Loucy (cell line): ENCODE measurements at regions not wholly inside any gene's neighbourhood (a gene's known extent, or its start where the extent isn't known, plus 50 kb on each side); places are given as distances from the start of the nearest gene placed in this dataset.

Experiments used
- H2AFZ ChIP-seq: fragments of 200-600 bp; sonication (generic); 2 replicates; pipeline ENCODE4 v1.6.0; 2016; ENCODE audit warnings: antibody characterized with exemption, mild to moderate bottlenecking, low read length, moderate library complexity
- H3F3A ChIP-seq: fragments of 200-600 bp; 2 replicates; pipeline ENCODE4 v1.6.0; 2016; ENCODE audit warnings: antibody characterized with exemption, low read depth, mild to moderate bottlenecking
- H3K27me3 ChIP-seq: fragments of 200-600 bp; sonication (generic); 2 replicates; pipeline ENCODE4 v1.6.1; 2014; ENCODE audit warnings: low read length, mild to moderate bottlenecking; ENCODE audit not compliant: insufficient read depth, poor library complexity, severe bottlenecking
- H3K36me3 ChIP-seq: fragments of 200-600 bp; sonication (generic); 2 replicates; pipeline ENCODE4 v1.6.1; 2016; ENCODE audit warnings: low read length; ENCODE audit not compliant: insufficient read depth
- H3K4me1 ChIP-seq: fragments of 200-600 bp; sonication (generic); 2 replicates; pipeline ENCODE4 v1.5.1; 2014; ENCODE audit warnings: low read length, mild to moderate bottlenecking; ENCODE audit not compliant: insufficient read depth, poor library complexity, severe bottlenecking
- H3K4me2 ChIP-seq: fragments of 200-600 bp; sonication (generic); 2 replicates; pipeline ENCODE4 v1.6.0; 2014; ENCODE audit warnings: antibody characterized with exemption, low read length, low read depth, mild to moderate bottlenecking; ENCODE audit not compliant: poor library complexity, severe bottlenecking
- H3K4me3 ChIP-seq: fragments of 200-600 bp; sonication (generic); 2 replicates; pipeline ENCODE4 v1.5.1; 2014; ENCODE audit warnings: low read length, mild to moderate bottlenecking, mixed read lengths; ENCODE audit not compliant: poor library complexity, severe bottlenecking
- H3K79me2 ChIP-seq: fragments of 200-600 bp; sonication (generic); 2 replicates; pipeline ENCODE4 v1.6.1; 2014; ENCODE audit warnings: low read length; ENCODE audit not compliant: insufficient read depth
- H3K9ac ChIP-seq: fragments of 200-600 bp; sonication (generic); 2 replicates; pipeline ENCODE4 v1.6.0; 2014; ENCODE audit warnings: mild to moderate bottlenecking, low read depth, low read length, moderate library complexity; ENCODE audit not compliant: poor library complexity, severe bottlenecking
- H3K9me2 ChIP-seq: fragments of 200-600 bp; sonication (generic); replicated peaks from 2 replicates; pipeline ENCODE4 v1.6.1; 2016; ENCODE audit warnings: low read depth, low read length, mixed read lengths
- H3K9me3 ChIP-seq: fragments of 200-600 bp; sonication (generic); 2 replicates; pipeline ENCODE4 v1.6.1; 2014; ENCODE audit warnings: mild to moderate bottlenecking, antibody characterized with exemption, low read length, low read depth; ENCODE audit not compliant: insufficient read depth
- H4K20me1 ChIP-seq: fragments of 200-600 bp; sonication (generic); 2 replicates; pipeline ENCODE4 v1.6.0; 2014; ENCODE audit warnings: antibody characterized with exemption, low read length, mild to moderate bottlenecking; ENCODE audit not compliant: insufficient read depth, poor library complexity, severe bottlenecking
- CTCF ChIP-seq: fragments of 200-600 bp; sonication (generic); conservative IDR thresholded peaks from 2 replicates; pipeline ENCODE4 v1.5.1; 2014; ENCODE audit warnings: mild to moderate bottlenecking, antibody characterized with exemption, low read length
- EZH2phosphoT487 ChIP-seq: fragments of 200-600 bp; IDR thresholded peaks from 2 replicates; pipeline ENCODE4 v1.6.1; 2018; ENCODE audit warnings: antibody characterized with exemption, mild to moderate bottlenecking, moderate library complexity, borderline replicate concordance

GRCh38 chrX:148223361-148223760, 242.2 kb downstream of the FMR1NB start:
- Histone ChIP-seq H2AFZ (no peak overlapping the region), H4K20me1 (no peaks in the 10 kb centered on the region), H3K9me3 (no peaks in the 10 kb centered on the region), H3K9ac (no peak overlapping the region), H3K79me2 (no peaks in the 10 kb centered on the region), H3F3A (no peaks in the 10 kb centered on the region), H3K4me2 (no peak overlapping the region), H3K4me1 (peaks cover 6% of the 10 kb centered on the region), H3K27me3 (no peaks in the 10 kb centered on the region), H3K36me3 (no peaks in the 10 kb centered on the region), H3K4me3 (no peak overlapping the region), H3K9me2 (no peaks in the 10 kb centered on the region)
- TF ChIP-seq EZH2phosphoT487 (no peak), CTCF (no peak)

GRCh38 chrX:148228521-148228920, 247.4 kb downstream of the FMR1NB start:
- Histone ChIP-seq H3K9me2 (no peaks in the 10 kb centered on the region), H4K20me1 (no peaks in the 10 kb centered on the region), H3K36me3 (no peaks in the 10 kb centered on the region), H3F3A (no peaks in the 10 kb centered on the region), H3K9ac (no peak overlapping the region), H2AFZ (peak overlapping the region; percentile 30; the same call in 1 of the 2 replicates), H3K9me3 (no peaks in the 10 kb centered on the region), H3K27me3 (no peaks in the 10 kb centered on the region), H3K79me2 (no peaks in the 10 kb centered on the region), H3K4me1 (peaks cover 7% of the 10 kb centered on the region), H3K4me2 (no peak overlapping the region), H3K4me3 (no peak overlapping the region)
- TF ChIP-seq EZH2phosphoT487 (no peak), CTCF (no peak)

- Histone ChIP-seq H3K36me3 (no peaks in the 10 kb centered on the region), H4K20me1 (no peaks in the 10 kb centered on the region), H3K4me3 (no peak overlapping the region), H3K27me3 (no peaks in the 10 kb centered on the region), H3K9me2 (no peaks in the 10 kb centered on the region), H3K9me3 (no peaks in the 10 kb centered on the region), H3K4me1 (peaks cover 7% of the 10 kb centered on the region), H3K4me2 (no peak overlapping the region), H2AFZ (no peak overlapping the region), H3F3A (no peaks in the 10 kb centered on the region), H3K79me2 (no peaks in the 10 kb centered on the region), H3K9ac (no peak overlapping the region)
- TF ChIP-seq CTCF (no peak), EZH2phosphoT487 (no peak)
These were observed 248.7 kb downstream of the FMR1NB start for GRCh38 chrX:148229801-148230303.
